ENCODE measurements at regions not wholly inside any gene's neighbourhood (a gene's known extent, or its start where the extent isn't known, plus 50 kb on each side); places are given as distances from the start of the nearest gene placed in this dataset.

- no peak for DNase-seq (ENCODE audit: low read depth in 2 of 2)
These were observed 315.9 kb upstream of the TBL1XR1 start for GRCh38 chr3:177512945-177513814.

- no peak for DNase-seq (ENCODE audit: low read depth in 2 of 2)
These were observed 316.7 kb upstream of the TBL1XR1 start for GRCh38 chr3:177513815-177514610.

DNA sequence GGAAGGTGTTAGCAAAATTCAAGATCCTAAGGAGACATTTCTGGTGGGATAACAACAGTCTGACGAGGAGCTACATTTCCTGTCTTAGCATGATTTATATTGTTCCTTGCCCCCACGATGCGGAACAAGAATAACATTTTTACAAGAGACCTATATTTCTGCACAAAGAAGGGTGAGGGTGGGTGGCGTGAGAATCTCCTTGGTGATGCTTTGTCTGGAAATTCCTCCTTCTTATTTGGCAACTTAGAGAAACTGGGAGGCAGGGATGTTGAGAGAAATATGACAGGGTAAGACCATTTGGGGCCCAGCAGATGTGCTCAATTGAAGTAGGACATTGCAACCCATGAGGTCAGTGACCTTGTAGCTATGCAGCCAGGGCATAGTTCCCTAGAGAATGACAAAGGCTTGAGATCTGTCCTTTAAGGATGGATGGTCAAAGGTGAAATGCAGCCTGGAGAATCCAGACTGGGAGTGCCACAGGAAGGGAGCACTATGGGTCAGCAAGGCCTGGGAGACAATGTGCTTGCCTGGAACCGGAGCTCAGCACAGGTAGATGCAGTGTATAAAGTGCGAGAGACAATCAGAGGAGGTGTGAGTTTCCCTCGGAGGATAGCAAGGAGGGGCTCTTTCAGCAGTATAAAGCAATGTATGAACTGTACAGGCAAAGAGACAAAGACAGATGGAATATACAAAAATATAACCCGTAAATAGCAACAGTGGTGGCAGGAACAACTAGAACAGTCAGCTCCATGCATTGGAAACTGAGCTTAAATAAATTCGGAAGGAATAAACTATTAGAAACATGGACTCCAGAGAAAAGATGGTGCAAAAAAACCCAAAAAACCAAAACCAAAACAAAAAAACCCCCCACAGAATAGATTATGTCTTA, 317.6 kb upstream of the TBL1XR1 start:
- DNase-seq (ENCODE audit: low read depth in 2 of 2), result no peak

DNA sequence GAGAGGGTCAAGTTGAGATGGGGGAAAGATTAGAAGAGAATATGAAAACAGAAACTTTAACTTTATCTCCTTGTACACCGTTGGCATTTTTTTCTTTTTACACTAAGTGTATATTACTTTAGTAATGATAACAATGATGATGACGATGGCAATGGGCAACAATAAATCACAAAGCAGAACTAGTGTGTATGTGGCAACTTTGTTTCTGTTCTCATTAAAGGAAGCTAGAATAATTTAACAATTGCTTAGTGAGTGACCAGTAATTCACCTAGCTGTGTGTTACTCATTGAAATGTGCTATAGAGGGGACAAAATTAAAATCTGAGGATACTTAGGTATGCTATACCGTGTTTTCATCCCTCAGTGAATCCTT, 318.5 kb upstream of the TBL1XR1 start:
- DNase-seq (ENCODE audit: low read depth in 2 of 2), result no peak

GRCh38 chr3:177516158-177517011, 319.1 kb upstream of the TBL1XR1 start:
- no peak for DNase-seq (ENCODE audit: low read depth in 2 of 2)

- no peak for DNase-seq (ENCODE audit: low read depth in 2 of 2)
These were observed 320.6 kb upstream of the TBL1XR1 start for GRCh38 chr3:177517906-177518305.

DNA sequence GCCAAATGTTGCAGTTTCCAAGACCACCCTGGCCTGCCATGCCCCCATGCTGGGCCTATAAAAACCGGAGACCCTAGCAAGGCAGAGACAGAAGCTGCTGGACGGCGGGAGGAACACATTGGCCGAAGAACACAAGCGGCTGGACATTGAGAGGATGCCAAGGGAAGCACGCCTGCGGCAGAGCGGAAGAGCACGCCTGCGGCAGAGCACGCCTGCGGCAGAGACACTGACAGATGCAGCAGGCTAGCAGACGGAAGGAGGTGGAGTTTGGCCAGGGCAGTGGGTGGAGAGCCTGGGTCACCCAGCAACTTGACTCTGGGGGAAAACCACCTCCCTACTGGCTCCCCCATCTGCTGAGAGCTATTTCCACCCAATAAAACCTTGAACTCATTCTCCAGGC, 322.3 kb upstream of the TBL1XR1 start:
- DNase-seq (ENCODE audit: low read depth in 2 of 2), result no peak

DNA sequence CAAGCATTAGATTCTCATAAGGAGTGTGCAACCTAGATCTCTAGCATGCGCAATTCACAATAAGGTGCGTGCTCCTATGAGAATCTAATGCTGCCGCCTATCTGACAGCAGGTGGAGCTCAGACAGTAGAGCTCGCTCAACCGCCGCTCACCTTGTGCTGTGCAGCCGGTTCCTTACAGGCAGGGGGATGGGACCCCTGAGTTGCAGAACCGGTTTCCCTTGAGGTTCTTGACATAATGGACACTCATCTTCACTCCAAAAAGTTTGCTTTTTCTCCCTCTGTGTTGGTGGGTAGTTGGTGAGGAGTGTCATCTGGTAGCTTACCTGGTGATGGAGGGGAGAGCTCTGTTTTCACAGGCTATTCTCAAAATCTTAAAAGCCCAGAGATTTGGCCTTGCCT, 324.0 kb upstream of the TBL1XR1 start:
- DNase-seq (ENCODE audit: low read depth in 2 of 2), result no peak

GRCh38 chr3:177522051-177522450, 324.8 kb upstream of the TBL1XR1 start:
- DNase-seq (ENCODE audit: low read depth in 2 of 2), result no peak

- no peak for DNase-seq (ENCODE audit: low read depth in 2 of 2)
These were observed 325.9 kb upstream of the TBL1XR1 start for GRCh38 chr3:177523067-177523675.

- DNase-seq (ENCODE audit: low read depth in 2 of 2), result no peak
These were observed 326.7 kb upstream of the TBL1XR1 start for GRCh38 chr3:177523872-177524438.

- no peak for DNase-seq (ENCODE audit: low read depth in 2 of 2)
These were observed 327.5 kb upstream of the TBL1XR1 start for GRCh38 chr3:177524742-177525141.

GRCh38 chr3:177525414-177525813, 328.1 kb upstream of the TBL1XR1 start:
- no peak for DNase-seq (ENCODE audit: low read depth in 2 of 2)

DNA sequence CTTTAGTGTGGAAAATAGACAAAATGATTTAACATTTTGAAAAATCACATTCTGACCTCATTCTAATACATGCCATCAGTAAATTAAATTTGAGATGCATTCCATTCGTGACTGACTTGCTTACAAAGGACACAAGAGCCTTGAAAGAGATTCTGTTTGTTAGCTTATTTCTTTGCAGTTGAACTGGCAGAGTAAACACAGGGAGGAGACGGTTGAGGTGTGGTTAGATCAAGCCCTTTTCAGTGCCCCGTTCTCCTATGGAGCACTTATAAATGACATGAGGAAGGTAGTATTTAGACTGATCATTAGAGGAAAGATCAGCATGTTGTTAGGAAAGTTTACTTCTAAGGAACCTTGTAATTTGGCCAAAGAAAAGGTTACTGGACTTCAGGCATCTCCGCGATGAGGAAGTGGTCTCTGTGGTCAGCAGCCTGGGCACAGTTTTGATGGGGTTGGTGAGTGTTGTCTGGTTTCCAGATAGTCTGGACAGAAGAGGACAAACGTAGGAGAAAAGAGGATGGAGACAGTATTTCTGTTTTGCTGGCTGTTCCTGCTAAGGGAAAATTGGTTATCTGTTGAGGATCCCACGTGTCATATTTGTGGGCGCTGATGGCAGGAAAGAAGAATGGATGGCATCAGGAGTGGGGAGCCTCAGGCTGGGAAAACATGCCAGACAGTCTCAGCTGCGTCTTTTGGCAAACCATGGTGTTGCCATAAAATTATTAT, 328.9 kb upstream of the TBL1XR1 start:
- DNase-seq (ENCODE audit: low read depth in 2 of 2), result no peak

- no peak for DNase-seq (ENCODE audit: low read depth in 2 of 2)
These were observed 329.9 kb upstream of the TBL1XR1 start for GRCh38 chr3:177527182-177527581.

DNA sequence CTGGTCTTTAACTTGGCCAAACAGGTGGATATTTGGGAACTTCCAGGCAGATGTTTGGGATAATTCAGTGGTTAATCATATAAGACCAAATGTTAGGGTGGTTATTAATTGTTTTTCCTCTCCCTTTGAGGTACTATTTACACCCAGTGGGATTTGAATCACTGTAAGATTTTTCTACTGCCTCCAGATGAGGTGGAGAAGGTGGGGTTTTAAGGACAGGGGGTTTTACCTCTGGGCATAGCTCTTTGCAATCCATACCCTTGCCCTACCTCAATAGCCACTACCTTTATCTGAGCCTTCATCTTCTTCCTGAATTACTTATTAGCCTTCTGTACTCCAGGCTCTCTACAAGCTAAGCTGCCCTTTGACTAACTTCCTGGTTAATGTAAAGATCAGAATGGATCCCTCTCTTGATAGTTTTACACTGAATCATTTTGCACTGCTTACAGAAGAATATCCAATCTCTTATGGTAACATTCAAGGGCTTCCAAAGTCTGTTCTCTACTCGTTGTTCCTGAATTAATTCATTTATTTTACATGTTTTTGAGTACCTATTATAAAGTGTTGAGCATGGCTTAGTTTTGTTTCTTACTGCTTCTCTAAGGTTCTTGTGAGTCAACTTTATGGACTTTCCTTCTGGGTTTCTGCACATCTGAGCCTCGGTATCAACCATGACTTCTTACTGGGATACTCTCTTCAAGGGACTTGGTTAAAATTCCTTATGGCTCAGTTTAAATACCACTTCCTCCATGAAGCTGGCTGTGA, 331.2 kb upstream of the TBL1XR1 start:
- no peak for DNase-seq (ENCODE audit: low read depth in 2 of 2)

GRCh38 chr3:177529071-177529550, 331.8 kb upstream of the TBL1XR1 start:
- DNase-seq (ENCODE audit: low read depth in 2 of 2), result no peak

DNA sequence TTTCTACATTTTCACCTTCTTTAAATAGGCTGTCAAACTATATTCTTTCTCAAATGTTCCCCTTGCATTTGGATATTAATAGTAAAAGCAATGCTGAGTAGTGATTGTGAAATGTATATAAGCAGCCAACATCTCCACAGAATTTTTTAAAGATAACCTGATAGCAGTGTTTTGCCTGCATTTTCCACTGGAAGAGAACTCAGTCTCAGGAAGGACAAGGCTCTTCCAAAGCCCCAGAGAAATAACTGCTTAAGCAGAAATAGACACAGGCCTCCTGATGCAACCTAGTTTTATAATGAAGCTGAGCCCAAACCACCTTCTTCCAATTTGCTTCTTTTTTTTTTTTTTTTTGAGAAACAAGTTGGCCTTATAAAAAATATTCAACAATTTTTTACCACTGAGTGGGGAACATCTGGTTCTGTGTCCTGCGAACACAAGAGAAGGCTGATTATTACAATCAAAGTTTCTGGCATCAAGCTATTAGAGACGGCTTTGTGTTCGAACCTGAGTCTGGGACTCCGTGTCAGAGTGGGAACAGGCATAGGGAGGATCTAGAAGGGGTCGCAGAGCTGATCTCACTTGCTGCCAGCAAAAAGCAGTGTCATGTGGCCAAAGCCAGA, 332.5 kb upstream of the TBL1XR1 start:
- no peak for DNase-seq (ENCODE audit: low read depth in 2 of 2)
